ENCODE measurements at regions not wholly inside any gene's neighbourhood (a gene's known extent, or its start where the extent isn't known, plus 50 kb on each side); places are given as distances from the start of the nearest gene placed in this dataset.

DNA sequence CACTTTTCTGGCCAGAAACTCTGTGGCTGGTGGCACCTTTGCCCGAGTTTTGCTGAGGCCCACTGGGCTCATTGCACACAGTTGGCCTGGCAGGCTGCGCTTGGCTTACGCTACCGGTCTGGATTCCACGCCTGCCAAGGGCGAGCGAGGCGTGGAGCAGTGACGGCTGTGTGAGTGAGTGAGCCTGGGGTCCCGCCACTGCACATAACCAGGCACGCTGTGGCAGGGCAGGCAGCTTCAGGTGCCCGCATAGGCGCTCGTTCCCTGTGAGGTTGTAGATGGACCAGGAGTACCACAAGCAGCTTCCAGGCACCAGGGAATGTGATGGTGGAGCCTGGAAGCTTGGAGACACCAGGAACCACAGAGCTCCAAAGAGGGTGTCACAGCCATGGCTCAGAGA is 190.1 kb upstream of the DEFB112 start:
- no peak overlapping the region for H3K4me3 Mint-ChIP-seq (ENCODE audit: unreplicated experiment)
- intact Hi-C loops (cut with micrococcal nuclease): no loop called here
- CTCF ChIA-PET: interaction anchor here (1.3 kb wide), 1 partner anchor 23 kb away, joined by 3 read pairs; no protein-coding TSS in a partner anchor

GRCh38 chr6:50240986-50241385 is 191.3 kb upstream of the DEFB112 start:
- DNase-seq (ENCODE audit: unreplicated experiment): no peak
- Mint-ChIP-seq H3K4me1 (ENCODE audit: insufficient read depth, unreplicated experiment) (no peaks in the 10 kb centered on the region), H3K9me3 (ENCODE audit: unreplicated experiment) (no peaks in the 10 kb centered on the region), H3K4me3 (ENCODE audit: unreplicated experiment) (no peak overlapping the region), H3K27me3 (ENCODE audit: insufficient read depth, unreplicated experiment) (no peaks in the 10 kb centered on the region), H3K36me3 (ENCODE audit: insufficient read depth, unreplicated experiment) (no peaks in the 10 kb centered on the region), H3K27ac (ENCODE audit: low read depth, unreplicated experiment) (no peak overlapping the region)
- no TSS peak for BruUV-seq (replicated peaks)
- TF ChIP-seq CTCF (IDR thresholded peaks at IDR 0.05; ENCODE audit: unreplicated experiment): no peak
- ChIA-PET CTCF (interaction anchor here (1.3 kb wide), 1 partner anchor 21 kb away, joined by 3 read pairs; no protein-coding TSS in a partner anchor), POLR2A (no interaction called here)
- intact Hi-C loops (cut with micrococcal nuclease): no loop called here

More for the DNA sequence above, 190.1 kb upstream of the DEFB112 start:
- no TSS peak for BruUV-seq (replicated peaks)
- POLR2A ChIA-PET: no interaction called here
- Mint-ChIP-seq H3K27ac (ENCODE audit: low read depth, unreplicated experiment) (no peak overlapping the region), H3K36me3 (ENCODE audit: insufficient read depth, unreplicated experiment) (no peaks in the 10 kb centered on the region), H3K4me1 (ENCODE audit: insufficient read depth, unreplicated experiment) (no peaks in the 10 kb centered on the region), H3K27me3 (ENCODE audit: insufficient read depth, unreplicated experiment) (no peaks in the 10 kb centered on the region), H3K9me3 (ENCODE audit: unreplicated experiment) (no peaks in the 10 kb centered on the region)
- DNase-seq (ENCODE audit: unreplicated experiment): no peak
- TF ChIP-seq CTCF (IDR thresholded peaks at IDR 0.05; ENCODE audit: unreplicated experiment): no peak

- Mint-ChIP-seq H3K4me1 (ENCODE audit: insufficient read depth, unreplicated experiment) (no peaks in the 10 kb centered on the region), H3K4me3 (ENCODE audit: unreplicated experiment) (no peak overlapping the region), H3K27ac (ENCODE audit: low read depth, unreplicated experiment) (no peak overlapping the region), H3K36me3 (ENCODE audit: insufficient read depth, unreplicated experiment) (no peaks in the 10 kb centered on the region), H3K9me3 (ENCODE audit: unreplicated experiment) (peaks cover 6% of the 10 kb centered on the region), H3K27me3 (ENCODE audit: insufficient read depth, unreplicated experiment) (no peaks in the 10 kb centered on the region)
- POLR2A ChIA-PET: no interaction called here
- CTCF ChIA-PET: interaction anchor here (0.6 kb wide), 1 partner anchor 16 kb away, joined by 5 read pairs; no protein-coding TSS in a partner anchor
- no peak for TF ChIP-seq CTCF (IDR thresholded peaks at IDR 0.05; ENCODE audit: unreplicated experiment)
- intact Hi-C loops (cut with micrococcal nuclease): no loop called here
- no TSS peak for BruUV-seq (replicated peaks)
- no peak for DNase-seq (ENCODE audit: unreplicated experiment)
Measured at GRCh38 chr6:50249493-50249892, 199.8 kb upstream of the DEFB112 start.

DNA sequence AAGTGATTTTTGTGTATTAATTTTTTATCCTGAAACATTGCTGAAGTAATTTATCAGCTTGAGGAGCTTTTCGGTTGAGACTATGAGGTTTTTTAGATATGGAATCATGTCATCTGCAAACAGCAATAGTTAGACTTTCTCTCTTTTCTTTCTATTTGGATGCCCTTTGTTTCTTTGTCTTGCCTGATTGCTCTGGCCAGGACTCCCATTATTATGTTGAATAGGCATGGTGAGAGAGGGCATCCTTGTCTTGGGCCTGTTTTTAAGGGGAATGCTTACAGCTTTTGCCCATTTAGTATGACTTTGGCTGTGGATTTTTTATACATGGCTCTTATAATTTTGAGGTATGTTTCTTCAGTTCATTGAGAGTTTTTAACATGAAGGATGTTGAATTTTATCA is 207.6 kb upstream of the DEFB112 start:
- POLR2A ChIA-PET: no interaction called here
- H3K4me3 Mint-ChIP-seq (ENCODE audit: unreplicated experiment): no peak overlapping the region

More for the DNA sequence above, 207.6 kb upstream of the DEFB112 start:
- BruUV-seq (replicated peaks): no TSS peak
- H3K4me1 Mint-ChIP-seq (ENCODE audit: insufficient read depth, unreplicated experiment): no peaks in the 10 kb centered on the region
- H3K27ac Mint-ChIP-seq (ENCODE audit: low read depth, unreplicated experiment): no peak overlapping the region
- CTCF ChIA-PET: no interaction called here
- H3K9me3 Mint-ChIP-seq (ENCODE audit: unreplicated experiment): peaks cover 7% of the 10 kb centered on the region
- no peak for DNase-seq (ENCODE audit: unreplicated experiment)
- TF ChIP-seq CTCF (IDR thresholded peaks at IDR 0.05; ENCODE audit: unreplicated experiment): no peak
- intact Hi-C loops (cut with micrococcal nuclease): no loop called here
- H3K36me3 Mint-ChIP-seq (ENCODE audit: insufficient read depth, unreplicated experiment): peaks cover 6% of the 10 kb centered on the region
- H3K27me3 Mint-ChIP-seq (ENCODE audit: insufficient read depth, unreplicated experiment): no peaks in the 10 kb centered on the region
